IPS-18c (cell line): ENCODE measurements at regions not wholly inside any gene's neighbourhood (a gene's known extent, or its start where the extent isn't known, plus 50 kb on each side); places are given as distances from the start of the nearest gene placed in this dataset.
"Not testable (repeated sequence)": the region's sequence is repeated elsewhere in the genome, so short reads cannot be mapped to it uniquely, and the experiment has no call there.

Source experiments
- H3K4me3 ChIP-seq: 2 replicates; pipeline ENCODE4 v1.7.0; 2013; ENCODE audit warnings: low read depth, mild to moderate bottlenecking, low read length, moderate library complexity; ENCODE audit not compliant: insufficient read depth
- H3K9me3 ChIP-seq: one replicate; pipeline ENCODE4 v1.6.1; 2013; ENCODE audit warnings: mild to moderate bottlenecking, low read length, moderate library complexity; ENCODE audit not compliant: control insufficient read depth, insufficient read depth

DNA sequence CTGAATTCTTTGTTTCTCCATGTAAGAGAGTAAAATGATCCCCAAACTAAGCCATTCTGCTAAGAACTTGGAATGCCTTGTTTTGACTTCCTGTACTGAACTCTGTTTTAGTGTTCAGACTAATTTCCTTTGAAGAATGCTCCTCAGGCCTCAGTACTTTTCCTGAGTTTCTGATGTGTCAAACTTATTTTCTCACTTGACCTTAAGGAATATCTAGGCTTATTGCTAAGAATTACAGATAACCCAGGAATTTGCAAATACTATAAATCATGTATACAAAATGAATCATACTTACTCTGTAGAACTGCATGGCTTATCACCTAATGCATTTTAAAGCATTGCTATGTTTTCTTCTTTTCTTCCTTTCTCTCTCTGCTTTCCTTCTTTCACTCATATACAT lies 93.1 kb upstream of the PKP2 start:
- Histone ChIP-seq H3K9me3 (no peaks in the 10 kb centered on the region), H3K4me3 (no peak overlapping the region)

DNA sequence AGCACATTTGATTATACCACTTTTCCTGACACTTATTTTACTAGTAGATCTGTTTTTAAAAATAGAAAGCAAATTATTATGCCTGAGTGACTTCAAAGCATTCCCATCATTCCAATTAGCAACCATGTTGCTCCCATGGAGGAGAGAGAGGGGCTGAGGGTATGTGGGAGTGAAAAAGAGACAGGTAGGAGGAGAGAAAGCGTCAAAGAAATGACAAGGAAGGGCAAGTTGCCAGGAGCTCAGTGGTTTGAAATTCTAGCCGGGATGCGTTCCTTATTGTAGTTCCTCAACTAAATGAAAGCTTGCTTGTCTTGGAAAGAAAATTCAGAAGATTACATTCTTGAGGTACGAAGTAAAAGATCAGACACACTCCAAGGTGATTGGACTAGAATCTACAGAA lies 92.4 kb upstream of the PKP2 start:
- Histone ChIP-seq H3K9me3 (no peaks in the 10 kb centered on the region), H3K4me3 (no peak overlapping the region)

DNA sequence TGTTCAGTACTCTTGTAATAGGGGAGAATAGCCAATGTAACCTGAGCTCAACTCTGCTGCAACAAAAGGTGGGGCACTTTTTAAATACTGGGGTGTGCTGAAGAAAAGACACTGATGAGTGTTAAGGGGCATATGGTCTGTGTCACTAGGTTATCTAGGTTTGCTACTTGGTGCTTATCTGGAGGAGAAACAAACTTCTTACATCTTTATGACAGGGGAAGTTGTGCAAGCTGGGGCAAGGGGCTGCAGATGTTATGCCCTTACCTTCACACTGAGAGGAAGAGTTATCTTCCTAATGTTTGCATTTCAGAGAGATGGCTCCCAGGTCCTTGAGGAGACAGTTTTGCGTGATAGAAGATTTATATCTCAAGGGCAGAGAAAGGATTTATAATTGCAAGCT lies 90.9 kb upstream of the PKP2 start:
- Histone ChIP-seq H3K9me3 (no peaks in the 10 kb centered on the region), H3K4me3 (no peak overlapping the region)

DNA sequence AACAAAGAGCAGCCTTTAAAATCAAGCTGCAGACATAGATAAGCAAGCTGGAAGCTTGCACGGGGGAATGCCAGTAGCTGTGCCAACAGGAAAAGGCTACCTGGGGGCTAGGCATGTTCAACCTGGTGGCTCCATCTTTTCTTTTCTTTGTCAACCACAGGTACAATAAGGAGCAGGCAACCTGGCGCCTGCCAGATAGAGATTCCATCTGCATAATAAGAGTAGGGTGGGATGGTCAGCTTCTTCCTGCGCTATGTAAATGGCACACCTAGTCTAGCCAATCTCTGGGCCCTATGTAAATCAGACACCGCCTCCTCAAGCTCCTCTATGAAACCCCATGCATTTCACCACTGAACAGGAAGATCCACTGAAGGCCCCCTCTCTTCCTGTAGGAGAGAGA lies 87.4 kb upstream of the PKP2 start:
- no peaks in the 10 kb centered on the region for H3K9me3 ChIP-seq
- H3K4me3 ChIP-seq: no peak overlapping the region

DNA sequence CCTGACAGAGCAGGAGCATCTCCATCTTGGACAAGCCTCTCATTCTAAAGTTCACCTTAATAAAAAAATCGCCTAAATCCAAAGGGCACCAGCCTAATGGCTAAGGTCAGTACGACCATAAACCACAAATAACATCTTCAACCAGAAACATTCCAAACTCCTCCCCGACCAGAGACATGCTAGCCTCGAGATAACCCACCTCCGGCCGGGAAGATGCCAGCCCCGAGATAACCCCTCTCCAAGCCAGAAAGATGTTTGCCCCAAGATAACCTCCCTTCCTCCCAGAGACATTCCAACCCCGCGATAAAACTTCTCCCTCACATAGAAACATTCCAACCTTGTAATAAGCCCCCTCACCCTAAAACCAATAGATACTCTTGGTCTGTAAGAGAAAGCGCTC lies 86.8 kb upstream of the PKP2 start:
- no peak overlapping the region for H3K4me3 ChIP-seq
- H3K9me3 ChIP-seq: no peaks in the 10 kb centered on the region

DNA sequence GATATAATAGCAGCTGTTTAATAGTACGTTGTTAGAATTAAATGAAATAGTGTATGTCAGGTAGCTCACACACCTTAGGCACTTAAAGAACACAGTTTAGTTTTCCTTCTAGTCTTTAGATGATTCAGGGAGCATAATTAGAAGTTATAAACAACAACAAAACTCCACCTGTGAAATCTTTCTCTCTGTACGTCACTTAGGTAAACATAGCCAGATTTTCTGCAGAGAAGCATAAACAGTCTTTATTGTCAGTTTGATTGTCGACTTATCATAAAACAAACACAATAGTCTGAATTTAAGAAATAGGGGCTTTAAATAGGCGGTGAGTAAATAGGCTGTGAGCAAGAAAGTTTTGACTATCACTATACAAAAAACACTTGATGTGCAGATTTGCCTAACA lies 84.6 kb upstream of the PKP2 start:
- no peaks in the 10 kb centered on the region for H3K9me3 ChIP-seq
- no peak overlapping the region for H3K4me3 ChIP-seq

DNA sequence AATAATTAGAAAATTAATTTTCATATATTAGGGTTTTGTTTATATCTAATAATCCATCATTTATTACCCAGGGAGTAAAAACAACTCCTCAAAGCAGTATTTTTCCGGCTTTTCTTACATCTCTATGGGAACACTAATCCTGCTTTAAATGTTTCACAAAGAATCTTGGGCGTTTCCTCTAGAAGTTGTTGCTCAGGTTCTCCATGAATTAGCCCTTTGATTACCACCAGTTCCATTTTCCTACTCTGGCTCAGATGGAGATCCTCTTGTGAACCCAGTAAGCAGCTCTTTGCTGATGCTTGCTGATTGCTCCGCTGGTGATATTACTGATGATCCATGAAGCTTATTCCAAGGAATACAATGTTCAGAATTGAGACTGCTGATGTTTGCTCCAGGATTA lies 78.5 kb upstream of the PKP2 start:
- H3K9me3 ChIP-seq: no peaks in the 10 kb centered on the region
- H3K4me3 ChIP-seq: no peak overlapping the region

DNA sequence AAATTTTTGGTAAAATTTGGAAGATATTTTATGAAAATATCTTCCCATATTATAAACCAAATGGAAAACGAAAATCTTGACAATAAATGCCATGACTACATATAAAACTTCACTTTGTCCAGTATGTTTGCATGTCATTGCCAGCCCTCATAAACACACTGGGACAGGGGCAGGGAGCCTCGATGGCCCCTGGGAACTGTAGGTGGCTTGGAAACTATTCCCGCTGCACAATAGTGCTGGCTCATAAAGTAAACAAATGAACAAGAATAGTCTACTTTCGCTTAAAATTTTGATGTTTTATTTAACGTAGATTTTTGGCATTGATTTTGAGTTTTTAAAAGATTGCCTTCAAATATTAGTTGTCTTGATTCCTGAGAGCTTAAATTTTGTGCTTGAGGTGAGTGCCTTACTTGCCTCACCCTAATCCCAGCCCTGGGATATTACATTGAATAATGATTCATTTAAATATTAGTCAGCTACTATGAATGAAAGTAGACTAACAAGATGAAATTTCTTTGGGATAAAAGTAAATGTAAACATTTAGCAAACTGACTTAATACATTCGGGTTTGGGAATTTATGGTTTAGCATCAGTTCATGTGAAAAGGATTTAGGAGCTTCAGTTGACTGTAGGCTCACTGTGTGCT lies 74.0 kb upstream of the PKP2 start:
- no peaks in the 10 kb centered on the region for H3K9me3 ChIP-seq
- no peak overlapping the region for H3K4me3 ChIP-seq

DNA sequence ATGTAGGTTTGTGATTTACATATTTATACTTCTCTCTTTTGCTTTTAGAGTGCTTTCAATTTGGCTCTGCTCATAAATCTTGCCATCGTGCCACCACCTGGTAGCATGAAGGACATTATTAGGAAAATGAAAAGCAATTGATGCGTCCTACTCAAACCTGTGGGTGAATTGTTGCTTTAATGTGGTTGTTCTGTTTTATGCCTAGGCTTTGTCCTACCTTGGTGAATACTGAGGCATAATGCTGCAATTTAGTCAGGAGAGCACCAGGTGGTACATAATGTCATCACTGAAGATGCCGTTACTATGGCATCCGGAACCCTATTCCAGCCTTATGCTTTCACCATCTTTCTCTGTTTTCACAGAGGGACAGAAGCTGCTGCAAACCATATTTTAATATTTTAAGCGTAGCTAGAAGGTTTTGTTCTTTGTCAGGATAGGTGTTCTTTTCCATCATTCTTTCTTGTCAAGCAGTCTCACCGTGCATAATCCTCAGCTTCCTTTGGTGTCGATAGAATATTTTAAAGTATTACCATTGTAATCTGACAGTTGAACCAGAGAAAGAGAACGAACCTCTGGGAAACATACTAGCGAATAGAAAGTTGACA lies 68.5 kb upstream of the PKP2 start:
- Histone ChIP-seq H3K4me3 (no peak overlapping the region), H3K9me3 (no peaks in the 10 kb centered on the region)

DNA sequence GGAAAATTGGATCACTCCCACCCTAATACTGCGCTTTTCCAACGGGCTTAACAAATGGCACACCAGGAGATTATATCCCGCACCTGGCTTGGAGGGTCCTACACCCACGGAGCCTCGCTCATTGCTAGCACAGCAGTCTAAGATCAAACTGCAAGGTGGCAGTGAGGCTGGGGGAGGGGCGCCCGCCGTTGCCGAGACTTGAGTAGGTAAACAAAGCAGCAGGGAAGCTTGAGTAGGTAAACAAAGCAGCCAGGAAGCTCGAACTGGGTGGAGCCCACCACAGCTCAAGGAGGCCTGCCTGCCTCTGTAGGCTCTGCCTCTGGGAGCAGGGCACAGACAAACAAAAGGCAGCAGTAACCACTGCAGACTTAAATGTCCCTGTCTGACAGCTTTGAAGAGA lies 59.8 kb upstream of the PKP2 start:
- 0 out of 2 replicates have a peak overlapping the region, but pooled peaks have one; percentile 9 for H3K4me3 ChIP-seq
- H3K9me3 ChIP-seq: not testable (repeated sequence)

DNA sequence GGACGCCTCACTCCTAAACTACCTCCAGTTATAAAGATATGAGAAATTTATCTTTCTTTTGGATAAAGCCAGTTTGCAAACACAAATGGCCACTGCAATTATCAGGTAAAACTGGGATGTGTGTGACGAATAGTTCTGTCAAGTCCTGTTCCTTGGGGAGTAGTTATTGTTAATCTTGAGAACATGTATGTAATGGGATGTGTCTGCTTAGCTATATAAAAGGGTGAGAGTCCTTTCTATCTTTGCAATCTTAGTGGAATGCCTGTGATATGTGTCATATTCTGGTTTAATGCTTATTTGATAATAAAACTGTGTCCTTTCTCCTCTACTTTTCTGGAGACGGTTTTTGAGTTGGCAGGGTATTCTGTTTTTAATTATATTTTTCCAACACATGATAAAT lies 56.1 kb upstream of the PKP2 start:
- H3K9me3 ChIP-seq: peaks cover 6% of the 10 kb centered on the region

DNA sequence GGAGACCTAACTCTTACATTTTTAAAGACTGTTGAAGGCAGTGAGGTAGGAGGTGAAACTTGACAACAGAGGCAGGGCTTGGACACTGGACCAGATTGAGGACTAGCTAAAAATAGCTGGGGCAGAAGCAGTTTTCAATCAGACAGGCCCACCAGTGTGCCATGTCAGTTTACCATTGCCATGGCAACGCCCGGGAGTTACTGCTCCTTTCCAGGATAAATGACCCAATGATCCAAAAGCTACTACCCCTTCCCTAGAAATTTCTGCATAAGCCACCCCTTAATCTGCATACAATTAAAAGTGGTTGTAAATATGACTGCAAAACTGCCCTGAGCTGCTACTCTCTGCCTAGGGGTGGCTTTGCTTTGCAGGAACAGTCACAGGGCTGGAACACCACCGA lies 53.2 kb upstream of the PKP2 start:
- Histone ChIP-seq H3K9me3 (no peaks in the 10 kb centered on the region), H3K4me3 (no peak overlapping the region)

More for the DNA sequence above, 56.1 kb upstream of the PKP2 start:
- no peak overlapping the region for H3K4me3 ChIP-seq

DNA sequence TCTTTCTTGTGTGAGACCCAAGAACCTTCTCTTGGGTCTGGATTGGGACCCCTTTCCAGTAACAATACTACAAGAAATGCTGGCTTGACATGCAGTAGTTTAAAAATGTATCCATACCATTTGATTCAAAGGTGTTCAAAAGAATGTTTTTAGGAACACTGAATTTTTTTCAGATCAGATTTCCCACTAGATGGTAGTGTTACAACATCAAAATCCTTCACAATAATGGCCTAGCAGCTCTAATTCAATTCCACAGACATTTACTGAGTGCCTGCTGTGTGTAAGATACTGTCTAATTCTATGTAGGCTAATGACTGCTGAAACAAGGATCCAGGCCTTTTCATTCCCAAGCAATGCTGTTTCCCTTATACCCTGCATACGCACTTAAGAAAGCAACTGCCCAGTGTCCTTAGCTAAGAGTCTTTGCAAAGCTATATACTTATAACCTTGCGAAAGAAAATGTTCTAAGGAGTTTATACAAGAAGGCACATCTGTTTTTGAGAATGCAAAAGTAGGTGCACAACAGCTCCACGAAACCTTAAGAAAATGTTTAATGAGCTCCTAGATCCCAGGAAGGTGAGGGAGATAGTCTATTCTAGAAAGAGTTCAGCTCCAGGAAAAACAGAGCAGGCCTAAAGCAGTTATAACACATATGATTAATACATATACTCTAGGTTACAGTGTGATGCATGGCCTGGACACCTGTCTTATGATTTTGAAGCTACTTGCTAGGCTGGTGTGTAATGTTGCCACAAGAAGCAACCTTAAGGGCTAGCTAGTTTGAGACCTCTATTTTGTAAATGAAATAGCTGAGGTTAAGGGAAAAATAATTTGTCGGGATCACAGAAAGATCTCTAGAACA lies 50.9 kb upstream of the PKP2 start:
- Histone ChIP-seq H3K9me3 (no peaks in the 10 kb centered on the region), H3K4me3 (no peak overlapping the region)

DNA sequence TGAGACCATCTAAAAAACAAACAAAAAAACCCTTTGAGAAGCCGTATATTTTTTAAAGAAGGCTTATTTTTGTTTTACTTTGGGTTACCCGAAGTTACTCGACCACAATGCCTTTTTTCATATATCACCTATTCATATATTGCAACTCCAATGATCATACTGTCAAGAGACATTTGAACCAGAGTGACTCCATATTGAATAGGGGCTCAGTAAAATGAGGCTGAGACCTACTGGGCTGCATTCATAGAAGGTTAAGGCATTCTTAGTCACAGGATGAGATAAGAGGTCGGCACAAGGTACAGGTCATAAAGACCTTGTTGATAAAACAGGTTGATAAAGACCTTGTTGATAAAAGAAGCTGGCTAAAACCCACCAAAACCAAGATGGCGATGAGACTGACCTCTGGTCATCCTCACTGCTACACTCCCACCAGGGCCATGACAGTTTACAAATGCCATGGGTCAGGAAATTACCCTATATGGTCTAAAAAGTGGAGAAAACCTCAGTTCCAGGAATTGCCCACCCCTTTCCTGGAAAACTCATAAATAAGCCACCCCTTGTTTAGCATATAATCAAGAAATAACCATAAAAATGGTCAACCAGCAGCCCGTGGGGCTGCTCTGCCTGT lies 50.0 kb upstream of the PKP2 start:
- Histone ChIP-seq H3K4me3 (no peak overlapping the region), H3K9me3 (no peaks in the 10 kb centered on the region)
